Psoas muscle (tissue), 7 donors: ENCODE measurements at regions not wholly inside any gene's neighbourhood (a gene's known extent, or its start where the extent isn't known, plus 50 kb on each side); places are given as distances from the start of the nearest gene placed in this dataset.

Experiments used
- ATAC-seq, 4 donors: fragments of 200-7000 bp; cut with Tn5 transposase; one replicate each; pipeline ENCODE4 v1.9.1; 2020; ENCODE audit warnings: moderate library complexity in 3 of 4, mild to moderate bottlenecking in 2 of 4
- DNase-seq, 2 donors: peaks; one replicate each; pipeline ENCODE4 v3.0.0-alpha.2; 2020
- H3K27ac ChIP-seq: fragments of 200-600 bp; one replicate; pipeline ENCODE4 v1.8.0; 2022
- H3K27me3 ChIP-seq, 3 donors: fragments of 200-600 bp in 1 of 3; one replicate each; pipeline versions ENCODE4 v1.6.1 to v1.8.0; 2013 to 2022; ENCODE audit warnings: low read length in 2 of 3, mild to moderate bottlenecking in 2 of 3, moderate library complexity in 1 of 3; ENCODE audit not compliant: insufficient read depth in 3 of 3
- H3K36me3 ChIP-seq, 2 donors: fragments of 200-600 bp in 1 of 2; one replicate each; pipeline versions ENCODE4 v1.6.1 to v1.8.0; 2013 to 2022; ENCODE audit warnings: low read depth in 1 of 2, mild to moderate bottlenecking in 1 of 2, moderate library complexity in 1 of 2; ENCODE audit not compliant: insufficient read depth in 1 of 2
- H3K4me1 ChIP-seq: fragments of 200-600 bp; one replicate; pipeline ENCODE4 v1.8.0; 2022
- H3K4me3 ChIP-seq: fragments of 200-600 bp; one replicate; pipeline ENCODE4 v1.8.0; 2022; ENCODE audit warnings: mild to moderate bottlenecking
- H3K9me3 ChIP-seq: fragments of 200-600 bp; one replicate; pipeline ENCODE4 v1.8.0; 2022
- WGBS, 3 donors: extraction: QIAGEN DNeasy Blood & Tissue Kit; methylation state at CpG; one replicate each; pipeline versions ENCODE4 v1.1.6 to v1.1.7; 2013; 5-methylcytosine and 5-hydroxymethylcytosine counted together
- intact Hi-C, 2 donors: fragments of 100-400 bp; cut with DNase I; formaldehyde crosslinking; loops; one replicate each; pipeline versions ENCODE4 v1.11.0 to v1.14.2; 2022
- TF ChIP-seq, protein P1 (sequence below): fragments of 200-600 bp; IDR thresholded peaks from one replicate; pipeline ENCODE4 v1.8.0; 2022; ENCODE audit warnings: antibody characterized with exemption
- donor health status: healthy with polysubstance abuse.
- donor health status: DM: no; HTN: no; CAD: no; lungs with moderate emphysema.
- donor health status: Bipolar disorder and iron deficiency.
- donor health status: healthy.
- donor health status: DM: yes; HTN: yes; CAD: no.
- donor health status: DM: no; HTN: no; CAD: no.
- donor health status: DM: yes; HTN: yes; CAD: no.

GRCh38 chr3:102079809-102080197 is 230.5 kb downstream of the NFKBIZ start:
- ATAC-seq (no peak), DNase-seq (no peak)
- Histone ChIP-seq H3K4me3 (no peak overlapping the region), H3K36me3 (no peaks in the 10 kb centered on the region), H3K9me3 (no peaks in the 10 kb centered on the region), H3K27me3 (no peaks in the 10 kb centered on the region), H3K27ac (no peak overlapping the region), H3K4me1 (no peaks in the 10 kb centered on the region)
- intact Hi-C loops, result no loop called here
- 75 to 87% (median 81%) methylated on average over 2 of the region's 2 CpGs for WGBS, 3 donors
- TF ChIP-seq, protein P1, sequence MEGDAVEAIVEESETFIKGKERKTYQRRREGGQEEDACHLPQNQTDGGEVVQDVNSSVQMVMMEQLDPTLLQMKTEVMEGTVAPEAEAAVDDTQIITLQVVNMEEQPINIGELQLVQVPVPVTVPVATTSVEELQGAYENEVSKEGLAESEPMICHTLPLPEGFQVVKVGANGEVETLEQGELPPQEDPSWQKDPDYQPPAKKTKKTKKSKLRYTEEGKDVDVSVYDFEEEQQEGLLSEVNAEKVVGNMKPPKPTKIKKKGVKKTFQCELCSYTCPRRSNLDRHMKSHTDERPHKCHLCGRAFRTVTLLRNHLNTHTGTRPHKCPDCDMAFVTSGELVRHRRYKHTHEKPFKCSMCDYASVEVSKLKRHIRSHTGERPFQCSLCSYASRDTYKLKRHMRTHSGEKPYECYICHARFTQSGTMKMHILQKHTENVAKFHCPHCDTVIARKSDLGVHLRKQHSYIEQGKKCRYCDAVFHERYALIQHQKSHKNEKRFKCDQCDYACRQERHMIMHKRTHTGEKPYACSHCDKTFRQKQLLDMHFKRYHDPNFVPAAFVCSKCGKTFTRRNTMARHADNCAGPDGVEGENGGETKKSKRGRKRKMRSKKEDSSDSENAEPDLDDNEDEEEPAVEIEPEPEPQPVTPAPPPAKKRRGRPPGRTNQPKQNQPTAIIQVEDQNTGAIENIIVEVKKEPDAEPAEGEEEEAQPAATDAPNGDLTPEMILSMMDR, result no peak

DNA sequence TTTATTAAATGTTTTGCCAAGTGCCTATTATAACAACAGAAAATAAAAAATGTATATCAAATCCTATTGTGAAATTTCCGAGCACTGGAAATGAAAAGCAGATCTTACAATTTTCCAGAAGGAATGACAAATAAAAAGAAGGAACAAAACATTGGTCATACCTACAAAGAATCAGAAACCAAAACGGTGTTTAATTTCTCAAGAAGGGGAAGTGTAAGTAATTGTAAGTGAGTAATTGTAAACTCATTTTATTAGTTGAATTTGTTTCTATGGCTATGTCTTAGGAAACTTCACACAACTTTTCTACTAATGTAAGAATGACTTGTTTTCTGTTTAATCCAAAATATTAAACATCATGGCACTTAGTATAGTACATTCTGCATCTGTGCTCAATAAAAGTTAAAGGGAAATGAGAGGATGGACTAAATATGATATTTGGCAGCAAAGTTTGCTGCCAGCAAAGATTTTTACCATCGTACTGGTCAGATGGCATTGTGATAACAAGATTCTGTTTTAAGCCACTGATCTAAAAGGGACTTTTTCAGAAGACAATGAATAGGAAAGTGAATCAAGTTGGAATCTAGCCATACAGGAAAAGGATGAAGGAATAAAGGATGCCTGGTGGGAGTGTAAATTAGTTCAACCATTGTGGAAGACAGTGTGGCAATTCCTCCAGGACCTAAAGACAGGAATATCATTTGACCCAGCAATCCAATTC is 232.4 kb downstream of the NFKBIZ start:
- Histone ChIP-seq H3K27me3 (no peaks in the 10 kb centered on the region), H3K27ac (no peak overlapping the region), H3K4me1 (no peaks in the 10 kb centered on the region), H3K9me3 (no peaks in the 10 kb centered on the region), H3K4me3 (no peak overlapping the region), H3K36me3 (no peaks in the 10 kb centered on the region)
- TF ChIP-seq, protein P1, result no peak
- DNase-seq (no peak), ATAC-seq (no peak)
- intact Hi-C loops, result no loop called here
- 59 to 66% (median 62%) methylated on average over 3 of the region's 3 CpGs for WGBS, 3 donors

- no peak overlapping the region for H3K4me3 ChIP-seq
These were observed 234.2 kb downstream of the NFKBIZ start for GRCh38 chr3:102083473-102083872.

DNA sequence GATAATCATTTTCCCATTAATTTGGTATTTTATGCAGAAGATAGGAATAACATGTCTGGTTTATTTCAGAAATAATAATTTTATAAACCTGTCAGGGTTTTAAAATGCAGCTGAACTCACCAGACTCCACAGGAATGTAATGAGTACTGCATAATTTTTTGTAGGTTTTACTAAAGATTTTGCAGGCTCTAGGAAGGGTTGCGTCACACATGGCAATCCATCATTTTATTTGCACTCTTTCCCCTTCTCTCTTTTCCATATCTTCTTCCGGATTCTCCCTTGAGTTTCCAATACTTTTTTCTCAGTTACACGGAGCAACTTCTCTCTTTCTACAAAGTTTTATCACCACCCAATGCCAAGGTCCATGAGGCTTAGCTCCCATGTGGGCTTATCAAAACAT is 234.7 kb downstream of the NFKBIZ start:
- Histone ChIP-seq H3K27me3 (no peaks in the 10 kb centered on the region), H3K27ac (no peak overlapping the region), H3K4me3 (no peak overlapping the region), H3K36me3 (no peaks in the 10 kb centered on the region), H3K9me3 (no peaks in the 10 kb centered on the region), H3K4me1 (no peaks in the 10 kb centered on the region)
- ATAC-seq (no peak), DNase-seq (no peak)
- WGBS, 3 donors, result 56 to 75% (median 70%) methylated on average over 3 of the region's 3 CpGs
- TF ChIP-seq, protein P1, result no peak
- intact Hi-C loops, result no loop called here

More at GRCh38 chr3:102083473-102083872, 234.2 kb downstream of the NFKBIZ start:
- intact Hi-C loops, result no loop called here
- 88 to 91% (median 89%) methylated on average over 2 of the region's 2 CpGs for whole genome bisulfite sequencing, 3 donors
- Histone ChIP-seq H3K27ac (no peak overlapping the region), H3K9me3 (no peaks in the 10 kb centered on the region), H3K36me3 (no peaks in the 10 kb centered on the region), H3K4me1 (no peaks in the 10 kb centered on the region), H3K27me3 (no peaks in the 10 kb centered on the region)
- ATAC-seq (no peak), DNase-seq (no peak)
- TF ChIP-seq, protein P1, result no peak

GRCh38 chr3:102084704-102085103 is 235.4 kb downstream of the NFKBIZ start:
- Histone ChIP-seq H3K27ac (no peak overlapping the region), H3K9me3 (no peaks in the 10 kb centered on the region), H3K4me3 (no peak overlapping the region), H3K27me3 (no peaks in the 10 kb centered on the region), H3K4me1 (peaks cover 7% of the 10 kb centered on the region), H3K36me3 (no peaks in the 10 kb centered on the region)
- ATAC-seq (no peak), DNase-seq (no peak)
- TF ChIP-seq, protein P1, result no peak
- 88 to 92% (median 90%) methylated on average over 3 of the region's 3 CpGs for WGBS, 3 donors
- intact Hi-C loops, result no loop called here
